ENCODE measurements at regions not wholly inside any gene's neighbourhood (a gene's known extent, or its start where the extent isn't known, plus 50 kb on each side); places are given as distances from the start of the nearest gene placed in this dataset.

DNA sequence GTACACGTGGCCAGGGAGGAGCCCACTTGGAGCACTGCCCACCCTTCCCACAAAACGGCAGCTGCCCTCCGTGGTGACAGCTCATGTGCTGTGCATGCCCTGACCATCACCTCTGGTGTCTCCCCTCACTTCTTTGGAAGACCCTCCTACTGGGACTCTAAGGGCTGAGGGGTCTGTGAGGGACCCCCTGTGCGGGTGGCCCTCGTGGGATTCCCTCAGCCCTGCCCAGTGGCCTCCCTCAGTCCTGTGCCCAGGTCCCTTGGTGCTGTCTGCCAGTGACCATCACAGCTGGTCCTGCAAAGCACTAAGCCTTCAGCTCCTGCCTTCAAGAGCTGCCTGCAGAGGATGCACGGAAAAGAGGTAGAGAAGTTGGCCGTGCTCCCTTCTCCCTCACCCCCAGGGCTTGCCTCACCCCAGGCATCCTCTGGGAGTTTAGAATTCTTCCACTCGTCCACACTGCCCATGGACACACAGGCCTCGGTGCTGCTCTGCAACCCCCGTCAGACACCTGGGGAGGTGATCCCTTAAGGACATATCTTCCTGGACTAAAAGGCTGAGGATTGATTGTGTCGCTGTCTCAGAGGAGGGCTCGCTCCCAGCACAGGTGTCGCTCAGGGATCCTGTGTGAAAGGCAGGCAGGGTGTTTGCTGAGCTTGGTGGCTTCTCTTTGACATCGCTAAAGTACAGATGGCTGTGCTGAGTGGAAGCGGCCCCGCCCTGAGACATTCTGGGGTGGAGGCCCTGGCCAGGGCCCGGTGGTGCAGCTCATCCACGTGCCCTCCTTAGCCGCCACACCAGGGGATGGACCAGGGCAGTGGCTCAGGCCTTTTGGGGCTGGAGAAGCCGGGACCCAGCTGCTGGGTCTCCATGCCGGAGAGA lies 119.5 kb upstream of the FRMD1 start:
- Mint-ChIP-seq H3K9me3 (ENCODE audit: low read depth) (no peaks in the 10 kb centered on the region), H3K4me1 (ENCODE audit: low read depth) (peaks cover 12% of the 10 kb centered on the region), H3K36me3 (ENCODE audit: insufficient read depth) (no peaks in the 10 kb centered on the region), H3K4me3 (ENCODE audit: low read depth) (no peak overlapping the region), H3K27me3 (peaks cover 18% of the 10 kb centered on the region), H3K27ac (no peak overlapping the region)
- no peak for DNase-seq (ENCODE audit: low spot score, unreplicated experiment)
- TF ChIP-seq, protein P1, sequence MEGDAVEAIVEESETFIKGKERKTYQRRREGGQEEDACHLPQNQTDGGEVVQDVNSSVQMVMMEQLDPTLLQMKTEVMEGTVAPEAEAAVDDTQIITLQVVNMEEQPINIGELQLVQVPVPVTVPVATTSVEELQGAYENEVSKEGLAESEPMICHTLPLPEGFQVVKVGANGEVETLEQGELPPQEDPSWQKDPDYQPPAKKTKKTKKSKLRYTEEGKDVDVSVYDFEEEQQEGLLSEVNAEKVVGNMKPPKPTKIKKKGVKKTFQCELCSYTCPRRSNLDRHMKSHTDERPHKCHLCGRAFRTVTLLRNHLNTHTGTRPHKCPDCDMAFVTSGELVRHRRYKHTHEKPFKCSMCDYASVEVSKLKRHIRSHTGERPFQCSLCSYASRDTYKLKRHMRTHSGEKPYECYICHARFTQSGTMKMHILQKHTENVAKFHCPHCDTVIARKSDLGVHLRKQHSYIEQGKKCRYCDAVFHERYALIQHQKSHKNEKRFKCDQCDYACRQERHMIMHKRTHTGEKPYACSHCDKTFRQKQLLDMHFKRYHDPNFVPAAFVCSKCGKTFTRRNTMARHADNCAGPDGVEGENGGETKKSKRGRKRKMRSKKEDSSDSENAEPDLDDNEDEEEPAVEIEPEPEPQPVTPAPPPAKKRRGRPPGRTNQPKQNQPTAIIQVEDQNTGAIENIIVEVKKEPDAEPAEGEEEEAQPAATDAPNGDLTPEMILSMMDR (IDR thresholded peaks at IDR 0.05; ENCODE audit: unreplicated experiment), result no peak

GRCh38 chr6:168197636-168198301 lies 118.8 kb upstream of the FRMD1 start:
- peaks cover 12% of the 10 kb centered on the region for H3K4me1 Mint-ChIP-seq (ENCODE audit: low read depth)
- no peak overlapping the region for H3K27ac Mint-ChIP-seq
- no peaks in the 10 kb centered on the region for H3K9me3 Mint-ChIP-seq (ENCODE audit: low read depth)
- no peaks in the 10 kb centered on the region for H3K36me3 Mint-ChIP-seq (ENCODE audit: insufficient read depth)
- TF ChIP-seq, protein P1 (IDR thresholded peaks at IDR 0.05; ENCODE audit: unreplicated experiment), result no peak
- H3K27me3 Mint-ChIP-seq, result peaks cover 25% of the 10 kb centered on the region
- no peak for DNase-seq (ENCODE audit: low spot score, unreplicated experiment)
- no peak overlapping the region for H3K4me3 Mint-ChIP-seq (ENCODE audit: low read depth)

- TF ChIP-seq, protein P1 (IDR thresholded peaks at IDR 0.05; ENCODE audit: unreplicated experiment), result no peak
- Mint-ChIP-seq H3K27me3 (peaks cover 31% of the 10 kb centered on the region), H3K36me3 (ENCODE audit: insufficient read depth) (no peaks in the 10 kb centered on the region), H3K9me3 (ENCODE audit: low read depth) (no peaks in the 10 kb centered on the region), H3K27ac (peak overlapping the region; percentile 8), H3K4me1 (ENCODE audit: low read depth) (peaks cover 10% of the 10 kb centered on the region), H3K4me3 (ENCODE audit: low read depth) (no peak overlapping the region)
- no peak for DNase-seq (ENCODE audit: low spot score, unreplicated experiment)
Measured at GRCh38 chr6:168196881-168197635, 118.0 kb upstream of the FRMD1 start.

DNA sequence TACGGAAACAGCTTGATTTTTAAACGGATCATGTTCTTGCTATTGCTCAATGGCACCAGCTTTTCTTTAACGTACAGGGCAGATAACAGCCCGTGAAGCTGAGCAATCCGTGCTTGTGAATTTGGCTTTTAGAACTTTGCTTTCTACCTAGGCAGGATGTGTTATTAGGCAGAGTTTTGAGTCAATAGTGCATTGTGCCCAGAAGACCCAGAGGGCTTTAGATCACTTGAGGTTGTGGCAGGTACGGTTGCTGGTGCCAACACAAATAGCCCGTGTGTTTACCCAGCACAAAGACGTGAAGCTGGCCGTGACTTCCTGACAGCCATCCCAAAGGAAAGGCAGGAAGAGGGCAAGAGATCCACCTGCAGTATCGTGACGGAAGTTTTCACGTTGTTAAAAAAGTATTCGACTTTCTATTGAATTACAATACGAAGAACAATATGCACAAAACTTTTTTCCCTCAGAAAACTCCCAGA lies 117.4 kb upstream of the FRMD1 start:
- no peaks in the 10 kb centered on the region for H3K36me3 Mint-ChIP-seq (ENCODE audit: insufficient read depth)
- no peak overlapping the region for H3K27ac Mint-ChIP-seq
- H3K27me3 Mint-ChIP-seq, result peaks cover 34% of the 10 kb centered on the region
- no peaks in the 10 kb centered on the region for H3K9me3 Mint-ChIP-seq (ENCODE audit: low read depth)
- no peak overlapping the region for H3K4me3 Mint-ChIP-seq (ENCODE audit: low read depth)
- TF ChIP-seq, protein P1 (IDR thresholded peaks at IDR 0.05; ENCODE audit: unreplicated experiment), result no peak
- no peak for DNase-seq (ENCODE audit: low spot score, unreplicated experiment)
- peaks cover 9% of the 10 kb centered on the region for H3K4me1 Mint-ChIP-seq (ENCODE audit: low read depth)

GRCh38 chr6:168195712-168196111 lies 116.7 kb upstream of the FRMD1 start:
- no peak for DNase-seq (ENCODE audit: low spot score, unreplicated experiment)
- peaks cover 39% of the 10 kb centered on the region for H3K27me3 Mint-ChIP-seq

More at GRCh38 chr6:168195712-168196111, 116.7 kb upstream of the FRMD1 start:
- Mint-ChIP-seq H3K27ac (no peak overlapping the region), H3K4me1 (ENCODE audit: low read depth) (peaks cover 6% of the 10 kb centered on the region), H3K4me3 (ENCODE audit: low read depth) (no peak overlapping the region), H3K9me3 (ENCODE audit: low read depth) (no peaks in the 10 kb centered on the region), H3K36me3 (ENCODE audit: insufficient read depth) (no peaks in the 10 kb centered on the region)
- TF ChIP-seq, protein P1 (IDR thresholded peaks at IDR 0.05; ENCODE audit: unreplicated experiment), result no peak
